ENCODE measurements at regions not wholly inside any gene's neighbourhood (a gene's known extent, or its start where the extent isn't known, plus 50 kb on each side); places are given as distances from the start of the nearest gene placed in this dataset.

- no peak for TF ChIP-seq SIN3A (conservative IDR thresholded peaks at IDR 0.05 in 1 of 2, IDR thresholded peaks at IDR 0.05 in 1 of 2; ENCODE audit: low read depth in 1 of 2, low read length in 2 of 2)
- TF ChIP-seq POLR2A (IDR thresholded peaks at IDR 0.05; ENCODE audit: control extremely low read depth in 1 of 2, low read depth in 2 of 2, low read length in 2 of 2) = no peak
- TF ChIP-seq EZH2 (IDR thresholded peaks at IDR 0.05; ENCODE audit: low read depth, low read length, severe bottlenecking) = no peak
- no peak for TF ChIP-seq RAD21 (IDR thresholded peaks at IDR 0.05 in 1 of 2, conservative IDR thresholded peaks at IDR 0.05 in 1 of 2; ENCODE audit: low read depth in 2 of 2, low read length in 2 of 2)
Observed at GRCh38 chr12:73321776-73322175, 1049.6 kb downstream of the TRHDE start.

Measured in H1 (cell line).